ENCODE measurements at regions not wholly inside any gene's neighbourhood (a gene's known extent, or its start where the extent isn't known, plus 50 kb on each side); places are given as distances from the start of the nearest gene placed in this dataset.

GRCh38 chr2:173524256-173524955, 169.7 kb downstream of the CDCA7 start:
- no peak for TF ChIP-seq SUZ12 (IDR thresholded peaks at IDR 0.05; ENCODE audit: extremely low read depth, insufficient read depth, insufficient read length)
- no peak for TF ChIP-seq ZNF274 (IDR thresholded peaks at IDR 0.05; ENCODE audit: low read depth, low read length)
- TF ChIP-seq YY1 (IDR thresholded peaks at IDR 0.05; ENCODE audit: insufficient read depth, insufficient read length) = no peak
